HG03571 (cell line): ENCODE measurements at regions not wholly inside any gene's neighbourhood (a gene's known extent, or its start where the extent isn't known, plus 50 kb on each side); places are given as distances from the start of the nearest gene placed in this dataset.

Experiments
- ATAC-seq: cut with Tn5 transposase; IDR thresholded peaks from one replicate; pipeline ENCODE4 v1.9.1; 2021; ENCODE audit not compliant: unreplicated experiment

DNA sequence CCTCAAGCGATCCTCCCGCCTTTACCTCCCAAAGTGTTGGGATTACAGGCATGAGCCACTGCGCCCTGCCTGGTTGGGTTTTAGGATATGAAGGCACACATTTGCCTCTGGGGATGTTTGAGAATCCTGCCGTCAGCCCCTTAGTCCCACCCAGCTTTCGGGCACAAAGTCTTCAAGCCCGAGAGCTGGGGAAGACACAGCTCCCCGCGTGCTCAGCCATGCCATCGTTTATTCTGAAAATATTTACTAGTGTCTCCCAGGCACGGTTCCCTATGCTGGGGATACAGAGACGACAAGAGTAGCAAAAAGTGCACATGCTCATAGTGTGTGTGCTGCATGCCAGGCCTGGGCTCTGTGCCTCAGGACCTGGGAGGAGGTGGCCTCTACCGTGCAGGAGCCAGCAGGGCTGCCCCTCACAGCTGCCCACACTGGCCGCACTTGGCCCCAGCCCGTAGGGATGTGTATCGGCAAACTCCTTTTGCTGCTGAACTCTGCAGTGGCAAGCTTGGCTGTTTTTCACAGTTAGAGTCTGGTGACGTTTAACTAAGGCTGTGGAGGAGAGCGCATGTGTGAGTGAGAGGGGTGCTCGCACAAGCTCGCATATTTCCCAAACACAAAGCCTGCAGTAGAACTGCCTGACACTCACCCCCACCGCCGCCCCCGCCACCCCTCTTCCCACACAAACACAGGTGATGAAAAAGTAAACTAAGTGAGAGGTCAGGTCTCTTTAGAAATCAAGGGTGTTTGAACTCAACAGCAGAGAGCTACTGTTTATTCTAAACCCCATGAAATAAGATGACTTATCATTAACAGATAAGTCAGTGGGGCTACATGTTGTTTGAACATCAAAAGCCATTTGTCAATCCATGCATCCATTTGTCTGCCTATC is 266.4 kb downstream of the MRTFB start:
- ATAC-seq, result no peak

- ATAC-seq, result no peak
These were observed 264.2 kb downstream of the MRTFB start for GRCh38 chr16:14335297-14335696.

GRCh38 chr16:14334366-14335080 is 263.4 kb downstream of the MRTFB start:
- no peak for ATAC-seq

DNA sequence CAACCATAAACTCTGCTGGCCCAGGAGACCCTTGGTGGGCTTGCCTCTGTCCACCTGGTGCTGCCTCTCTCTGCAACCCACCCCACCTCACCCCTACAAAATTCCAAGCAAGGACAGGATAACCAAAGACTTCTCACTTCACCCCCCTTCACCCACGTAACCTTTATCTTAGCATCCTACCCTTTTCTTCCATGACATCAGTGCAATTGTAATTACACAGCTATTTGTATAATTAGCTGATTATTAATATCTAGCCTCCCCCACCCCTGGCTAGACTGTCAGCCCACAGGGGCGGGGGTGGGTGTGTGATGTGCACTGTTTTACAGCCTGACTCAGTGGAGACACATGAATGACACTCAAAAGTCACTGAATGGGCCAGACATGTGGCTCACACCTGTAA is 262.2 kb downstream of the MRTFB start:
- no peak for ATAC-seq

DNA sequence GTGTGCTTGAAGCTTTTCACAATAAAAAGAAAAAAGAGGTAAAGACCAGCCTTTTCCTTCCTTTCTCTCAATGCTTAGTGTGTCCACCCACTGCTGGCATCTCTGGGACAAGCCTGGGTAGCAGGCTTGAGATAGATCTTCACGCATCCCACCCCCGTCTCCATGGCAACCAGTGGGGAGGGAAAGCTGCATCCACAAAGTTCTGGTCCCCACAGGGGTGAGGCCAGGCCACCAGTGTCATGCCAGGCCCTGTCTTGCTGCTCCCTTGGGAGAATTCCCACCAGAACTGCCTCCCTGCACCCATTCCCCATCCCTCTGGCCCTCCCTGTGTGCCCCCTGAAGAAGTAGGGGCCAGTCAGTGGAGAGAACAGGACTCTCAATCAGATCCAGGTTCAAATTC is 259.9 kb downstream of the MRTFB start:
- no peak for ATAC-seq

DNA sequence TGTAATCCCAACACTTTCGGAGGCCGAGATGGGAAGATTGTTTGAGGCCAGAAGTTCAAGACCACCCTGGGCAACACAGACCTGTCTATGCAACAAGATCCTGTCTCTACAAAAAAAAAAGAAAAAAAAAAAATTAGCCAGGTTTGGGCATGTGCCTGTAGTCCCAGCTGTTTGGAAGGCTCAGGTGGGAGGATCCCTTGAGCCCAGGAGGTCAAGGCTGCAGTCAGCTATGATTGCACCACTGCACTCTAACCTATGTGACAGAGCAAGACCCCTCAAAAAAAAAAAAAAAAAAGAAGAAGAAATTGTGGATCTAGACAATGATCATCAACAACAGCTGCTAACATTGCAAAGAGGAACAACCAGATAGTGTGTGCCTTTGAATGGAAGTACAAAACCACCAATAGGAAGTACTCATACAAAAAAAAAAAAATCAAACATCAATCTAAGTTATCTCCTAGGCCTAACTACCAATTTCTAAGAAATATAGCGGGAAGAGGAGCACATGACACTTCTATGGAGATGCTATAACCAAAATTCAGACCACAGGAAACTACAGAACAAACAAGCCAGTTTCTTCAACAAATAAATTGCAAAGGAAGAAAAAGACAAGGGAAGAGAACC is 258.7 kb downstream of the MRTFB start:
- no peak for ATAC-seq

GRCh38 chr16:14325502-14326401 is 254.6 kb downstream of the MRTFB start:
- ATAC-seq, result no peak

GRCh38 chr16:14324581-14324980 is 253.5 kb downstream of the MRTFB start:
- no peak for ATAC-seq

DNA sequence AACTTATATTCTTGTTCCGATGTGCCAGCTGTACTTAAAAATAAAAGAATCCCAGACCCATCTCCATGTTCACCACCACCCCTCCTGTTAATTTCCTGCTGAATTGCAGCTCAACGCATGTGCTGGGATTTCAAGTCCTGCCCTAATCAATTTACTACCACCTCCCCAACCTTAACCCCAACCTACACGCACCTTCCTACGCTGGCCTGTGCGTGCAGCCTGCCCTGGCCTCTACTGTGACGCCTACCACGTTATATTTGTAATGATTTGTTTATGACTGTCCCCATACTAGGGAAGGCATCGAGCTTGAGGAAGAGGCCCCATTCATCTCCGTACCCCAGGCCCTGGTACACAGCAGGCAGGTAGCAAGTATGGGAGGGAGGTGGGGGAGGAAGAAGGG is 251.1 kb downstream of the MRTFB start:
- no peak for ATAC-seq

DNA sequence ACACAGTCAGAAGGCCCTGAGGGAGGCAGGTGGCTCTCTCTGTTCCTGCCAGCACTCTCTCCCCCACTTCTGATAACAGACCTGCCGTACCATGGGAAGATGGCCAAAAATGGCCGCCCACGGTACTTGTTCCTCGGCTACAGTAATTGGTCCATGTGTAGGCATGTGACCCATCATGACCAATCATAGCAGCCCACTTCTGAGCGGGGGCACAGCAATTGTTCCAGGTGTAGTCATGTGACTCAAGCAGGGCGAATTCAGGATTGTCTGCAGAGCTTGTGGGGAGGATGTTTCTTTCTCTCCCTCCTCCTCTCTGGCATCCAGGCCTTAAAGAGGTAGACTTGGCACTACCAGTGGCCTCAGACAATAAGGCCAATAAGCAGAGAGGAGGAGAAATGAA is 250.4 kb downstream of the MRTFB start:
- ATAC-seq, result no peak

DNA sequence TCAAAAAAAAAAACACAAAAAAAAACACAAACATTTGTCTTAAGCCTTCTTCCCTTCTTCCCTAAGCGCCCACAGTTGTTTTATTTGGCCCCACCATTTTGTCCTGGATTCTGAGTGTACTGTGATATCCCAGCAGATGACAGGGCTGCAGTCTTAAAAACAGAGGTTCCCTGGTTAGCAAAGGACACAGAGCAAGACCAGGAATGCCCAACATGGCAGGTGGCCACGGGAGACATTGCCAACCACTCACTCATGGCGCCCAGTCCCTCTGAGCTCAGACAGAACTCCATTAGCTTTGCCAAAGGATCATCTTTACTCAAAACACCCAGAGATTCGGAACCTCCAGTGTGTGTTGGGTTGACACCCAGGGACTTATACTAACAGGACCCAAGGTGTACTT is 249.3 kb downstream of the MRTFB start:
- ATAC-seq, result no peak
